ENCODE measurements at regions not wholly inside any gene's neighbourhood (a gene's known extent, or its start where the extent isn't known, plus 50 kb on each side); places are given as distances from the start of the nearest gene placed in this dataset.
"Not testable (repeated sequence)": the region's sequence is repeated elsewhere in the genome, so short reads cannot be mapped to it uniquely, and the experiment has no call there.

DNA sequence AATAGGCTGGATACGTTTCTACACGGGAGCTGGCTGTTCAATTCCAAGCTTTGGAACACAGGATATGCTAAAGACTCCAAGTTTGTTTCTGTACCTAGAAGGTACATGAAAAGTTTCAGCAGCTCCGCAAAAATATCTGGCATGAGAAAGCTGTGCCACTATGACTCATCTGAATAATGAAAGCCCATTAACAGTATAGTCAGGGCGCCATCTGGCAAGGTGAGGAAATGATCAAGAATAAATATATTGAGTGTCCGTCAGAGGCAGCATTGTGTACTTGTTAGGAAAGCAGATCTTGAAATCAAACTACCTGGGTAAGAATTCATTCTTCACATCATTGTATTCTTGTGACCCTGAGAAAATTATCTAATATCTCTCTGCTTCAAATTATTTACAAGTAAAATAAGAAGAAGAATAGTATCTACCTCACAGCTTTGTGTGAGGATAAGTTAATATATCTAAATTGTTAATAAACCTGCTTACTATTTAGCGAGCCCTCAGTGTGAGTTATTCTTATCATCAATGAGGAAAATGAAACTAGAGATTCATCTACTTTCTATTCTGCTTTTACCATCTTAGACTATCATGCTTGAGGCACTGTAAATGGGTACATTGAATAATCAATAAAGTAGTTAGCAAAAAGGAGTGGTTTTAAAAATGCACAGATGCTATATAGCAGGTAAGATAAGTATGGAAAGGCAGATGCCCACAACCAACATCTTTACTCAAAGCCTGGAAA, 53.5 kb downstream of the FSCB start:
- peak; percentile 57 for DNase-seq

- DNase-seq: not testable (repeated sequence)
Observed at GRCh38 chr14:44450232-44450631, 56.9 kb downstream of the FSCB start.

DNA sequence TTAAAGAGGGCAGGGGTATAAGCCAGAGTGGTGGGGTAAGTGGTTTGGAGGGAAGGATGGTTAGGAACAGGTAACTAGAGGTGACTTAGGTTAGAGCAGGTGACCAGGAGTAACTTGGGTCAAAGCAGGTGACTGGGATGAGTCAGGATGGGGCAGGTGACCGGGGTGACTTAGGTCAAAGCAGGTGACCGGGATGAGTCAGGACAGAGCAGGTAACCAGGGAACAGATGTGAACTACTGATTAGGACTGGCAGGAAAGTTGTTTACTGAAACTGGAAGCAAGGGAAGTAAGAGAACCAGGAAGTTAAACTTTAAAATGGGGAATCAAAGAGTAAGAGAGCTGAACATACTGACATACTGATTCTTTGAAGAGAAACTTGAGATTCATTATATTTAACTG, 57.4 kb downstream of the FSCB start:
- no peak for DNase-seq

GRCh38 chr14:44448951-44449358, 58.1 kb downstream of the FSCB start:
- no peak for DNase-seq

DNA sequence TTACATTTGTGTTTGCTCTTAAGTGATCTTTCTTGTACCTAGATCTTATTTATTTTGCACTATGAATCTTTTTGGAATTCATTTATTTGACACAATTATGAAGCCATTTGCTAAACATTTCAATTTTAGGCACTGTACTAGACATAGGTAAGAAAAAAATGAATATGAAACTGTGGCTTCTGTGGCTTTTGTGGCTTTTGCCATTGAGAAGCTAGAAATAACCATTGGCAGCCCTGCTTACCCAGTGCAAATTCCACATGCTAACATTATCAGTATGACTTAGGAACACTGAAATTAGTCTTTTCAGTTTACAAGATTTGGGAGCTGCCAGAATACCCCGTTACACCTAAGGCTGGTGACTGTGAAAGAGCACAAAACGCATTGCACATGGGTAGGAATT, 60.1 kb downstream of the FSCB start:
- no peak for DNase-seq

DNA sequence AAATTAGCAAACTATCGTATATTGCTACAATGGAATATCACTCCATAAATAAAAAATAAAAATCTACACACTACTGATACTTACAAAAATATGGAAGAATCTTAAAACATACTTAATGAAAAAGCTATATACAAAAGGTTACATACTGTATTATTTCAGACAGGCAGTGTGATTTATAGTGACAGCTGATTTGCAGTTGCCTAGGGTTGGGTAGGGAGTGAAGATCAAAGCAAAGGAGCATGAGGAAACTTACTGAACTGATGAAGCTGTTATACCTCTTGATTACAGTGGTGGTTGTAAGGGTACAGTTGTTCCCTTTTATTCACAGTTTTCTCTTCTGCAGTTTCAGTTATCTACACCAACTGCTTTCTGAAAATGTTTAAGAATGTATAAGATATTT, 62.6 kb downstream of the FSCB start:
- no peak for DNase-seq

DNA sequence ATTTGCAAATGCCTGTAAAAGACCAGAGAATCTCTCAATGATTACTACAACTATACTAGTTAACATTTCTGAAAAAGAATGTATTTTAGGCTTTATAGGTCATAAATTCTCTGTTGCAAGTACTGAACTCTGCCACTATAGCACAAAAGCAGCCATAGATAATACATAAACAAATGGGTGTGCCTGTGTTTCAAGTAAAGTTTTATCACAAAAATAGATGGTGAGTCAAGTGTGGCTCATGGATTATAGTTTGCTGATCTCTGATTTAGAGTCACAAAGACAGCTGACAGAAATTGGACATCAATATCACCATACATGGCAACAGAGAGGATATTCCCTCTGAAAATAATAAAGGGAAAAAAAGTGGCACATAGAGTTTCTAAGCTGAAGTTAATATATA, 68.1 kb downstream of the FSCB start:
- DNase-seq: no peak

DNA sequence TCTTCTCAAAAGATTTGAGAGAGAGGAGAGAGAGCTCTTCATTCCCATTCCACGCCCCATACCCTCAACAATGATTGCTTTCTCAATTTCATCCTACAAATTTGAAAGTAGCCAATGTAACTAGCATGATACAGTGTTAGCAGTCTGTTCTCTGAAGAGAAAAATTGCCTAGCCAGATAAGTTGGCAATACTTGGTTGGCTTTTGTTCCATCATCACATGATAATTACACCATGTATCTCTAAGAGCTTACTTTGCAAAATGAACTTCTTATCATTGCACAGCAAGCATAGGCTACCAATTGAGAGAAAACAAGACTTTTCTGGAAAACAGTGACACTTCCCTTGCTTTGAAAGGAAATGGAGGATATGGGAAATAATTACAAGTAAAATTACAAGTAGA, 68.9 kb downstream of the FSCB start:
- DNase-seq: no peak

DNA sequence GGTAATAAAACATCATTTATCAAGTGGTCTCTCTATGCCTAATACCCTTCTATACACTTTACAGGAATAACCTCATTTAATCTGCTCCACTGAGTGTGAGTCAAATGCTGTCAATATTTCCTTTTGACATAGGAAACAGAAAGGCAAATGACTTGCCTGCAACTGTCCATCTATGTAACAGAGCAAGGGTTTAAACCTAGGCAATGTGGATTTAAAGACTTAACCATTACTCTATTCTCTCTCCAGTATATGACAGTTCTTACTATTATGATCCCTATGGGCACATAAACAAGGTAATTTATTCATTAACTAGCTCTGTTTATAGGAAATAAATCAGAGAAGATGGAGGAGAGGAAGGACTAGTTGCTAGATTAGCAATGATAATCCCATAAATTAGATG, 70.6 kb downstream of the FSCB start:
- no peak for DNase-seq

DNA sequence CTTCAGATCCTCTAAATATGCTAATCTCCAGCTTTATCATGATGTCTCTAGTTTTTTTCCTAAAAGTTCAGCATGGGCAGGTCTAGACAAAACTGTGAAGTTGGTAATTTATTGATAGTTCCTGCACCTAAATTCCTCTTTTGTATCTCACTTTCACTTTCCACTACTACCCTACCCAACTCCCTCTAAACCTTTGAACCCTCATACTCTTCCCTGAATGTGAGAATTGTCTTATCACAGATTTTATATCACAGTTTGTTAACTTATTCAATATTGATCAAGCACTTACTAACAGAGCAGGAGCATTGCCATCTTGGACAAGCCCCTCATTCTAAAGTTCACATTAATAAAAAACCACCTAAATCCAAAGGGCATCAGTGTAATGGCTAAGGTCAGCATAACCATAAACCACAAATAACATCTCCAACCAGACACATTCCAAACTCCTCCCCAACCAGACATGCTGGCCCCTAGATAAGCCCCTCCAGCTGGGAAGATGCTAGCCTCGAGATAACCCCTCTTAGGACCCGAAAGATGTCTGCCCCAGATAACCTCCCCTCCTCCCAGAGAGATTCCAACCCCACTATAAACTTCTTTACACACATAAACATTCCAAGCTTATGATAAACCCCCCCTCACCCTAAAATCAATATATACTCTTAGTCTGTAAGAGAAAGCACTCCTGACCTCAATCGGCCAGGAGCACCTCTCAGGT, 78.7 kb downstream of the FSCB start:
- no peak for DNase-seq

GRCh38 chr14:44422699-44423098, 84.4 kb downstream of the FSCB start:
- DNase-seq: no peak

GRCh38 chr14:44420226-44420625, 86.9 kb downstream of the FSCB start:
- no peak for DNase-seq

GRCh38 chr14:44418856-44419255, 88.2 kb downstream of the FSCB start:
- DNase-seq: no peak

DNA sequence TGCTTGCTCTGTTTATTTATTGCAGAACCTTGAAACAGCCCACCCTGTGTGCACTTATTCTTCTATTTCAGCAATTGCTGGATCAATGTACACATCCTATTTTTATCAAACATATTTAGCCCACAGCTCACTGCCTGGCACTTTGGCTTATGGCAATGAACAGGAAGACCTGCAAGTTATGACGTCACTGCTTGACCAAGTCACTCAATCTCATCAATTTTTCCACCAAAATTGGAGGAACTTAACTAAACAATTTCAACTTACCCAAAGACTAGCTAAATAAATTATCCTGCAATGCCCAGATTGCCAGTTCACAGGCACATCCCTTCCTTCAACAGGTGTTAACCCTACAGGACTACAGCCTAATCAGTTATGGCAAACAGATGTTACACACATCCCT, 89.3 kb downstream of the FSCB start:
- DNase-seq: no peak

GRCh38 chr14:44414646-44415045, 92.4 kb downstream of the FSCB start:
- no peak for DNase-seq

GRCh38 chr14:44412858-44413569, 94.1 kb downstream of the FSCB start:
- DNase-seq: no peak

DNA sequence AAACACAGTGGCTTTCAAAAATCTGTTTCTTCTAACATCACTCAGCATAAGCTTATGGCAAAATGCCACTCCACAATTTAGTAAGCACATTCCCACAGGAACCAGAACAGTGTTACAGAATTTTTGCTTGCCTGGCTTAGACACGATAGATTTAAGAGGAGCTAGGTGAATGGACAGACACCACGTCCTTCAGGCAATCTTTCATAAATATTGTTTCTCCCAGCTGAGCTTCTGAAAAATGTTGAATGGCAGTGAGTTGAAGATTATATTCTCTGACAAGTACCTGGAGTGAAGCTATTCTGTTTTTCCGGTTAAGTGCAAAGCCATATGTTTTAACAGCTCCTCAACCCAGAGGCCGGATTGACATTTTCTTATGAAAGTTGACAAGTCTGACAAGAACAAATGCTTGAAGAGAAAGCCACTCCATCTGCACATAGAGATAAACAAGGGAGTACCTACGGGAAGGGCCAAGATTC, 102.0 kb downstream of the FSCB start:
- peak; percentile 77 for DNase-seq

DNA sequence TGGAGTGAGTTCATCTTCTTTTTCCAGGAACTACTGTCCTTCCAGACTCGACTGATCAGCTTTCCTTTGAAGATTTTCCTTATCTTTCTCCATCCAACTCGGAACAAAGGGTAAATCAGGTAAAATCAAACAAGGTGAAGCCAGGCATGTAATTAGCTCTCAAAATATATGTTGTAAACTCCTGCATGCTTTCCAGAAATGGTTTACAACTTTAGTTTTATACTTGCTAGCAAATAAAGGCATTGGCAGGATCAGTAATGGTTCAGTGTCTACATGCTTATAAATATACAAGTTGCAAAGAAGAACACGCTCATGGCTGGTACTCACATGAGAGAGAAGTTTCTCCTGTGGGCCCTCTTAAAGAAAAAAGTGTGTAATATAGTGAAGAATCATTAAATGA, 102.5 kb downstream of the FSCB start:
- DNase-seq: no peak

- peak; percentile 96 for DNase-seq
Observed at GRCh38 chr14:44404036-44404435, 103.0 kb downstream of the FSCB start.

GRCh38 chr14:44403193-44403592, 103.9 kb downstream of the FSCB start:
- peak; percentile 8 for DNase-seq

- no peak for DNase-seq
Observed at GRCh38 chr14:44396226-44396625, 110.9 kb downstream of the FSCB start.

DNA sequence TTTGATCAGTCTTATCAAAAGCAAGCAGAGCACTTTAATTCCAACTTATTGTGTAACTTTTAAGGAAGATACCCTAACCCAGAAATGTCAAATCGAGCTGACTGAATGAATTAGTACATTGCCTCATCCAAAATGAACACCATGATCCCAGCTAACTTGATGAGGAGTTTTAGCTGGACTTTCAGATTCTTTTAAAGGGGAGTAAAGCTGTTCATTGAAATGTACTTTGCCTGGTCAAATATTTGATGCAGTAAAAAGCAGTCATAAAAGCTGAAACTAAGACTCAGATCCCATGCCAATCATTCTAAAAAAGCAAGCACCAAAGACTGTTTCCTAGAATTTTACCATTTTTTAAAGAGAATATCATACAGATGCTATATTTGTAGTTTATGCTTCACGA, 114.1 kb downstream of the FSCB start:
- DNase-seq: no peak

GRCh38 chr14:44388306-44388705, 118.8 kb downstream of the FSCB start:
- DNase-seq: peak; percentile 29

- no peak for DNase-seq
Observed at GRCh38 chr14:44385906-44386305, 121.2 kb downstream of the FSCB start.

Data from NCI-H1694 treated with DMSO at 0.1 percent for 48 hours (cell line).